GM23248 (cell line): ENCODE measurements at regions not wholly inside any gene's neighbourhood (a gene's known extent, or its start where the extent isn't known, plus 50 kb on each side); places are given as distances from the start of the nearest gene placed in this dataset.

Source experiments
- EZH2 ChIP-seq: fragments of 200-600 bp; sonication (generic); IDR thresholded peaks from 2 replicates; pipeline ENCODE4 v1.6.1; 2018; ENCODE audit warnings: antibody characterized with exemption, mild to moderate bottlenecking; ENCODE audit not compliant: insufficient read depth, poor library complexity, severe bottlenecking
- EZH2phosphoT487 ChIP-seq: fragments of 200-600 bp; sonication (generic); IDR thresholded peaks from 2 replicates; pipeline ENCODE4 v1.6.1; 2018; ENCODE audit warnings: antibody characterized with exemption, moderate library complexity, mild to moderate bottlenecking, low read depth; ENCODE audit not compliant: insufficient read depth

DNA sequence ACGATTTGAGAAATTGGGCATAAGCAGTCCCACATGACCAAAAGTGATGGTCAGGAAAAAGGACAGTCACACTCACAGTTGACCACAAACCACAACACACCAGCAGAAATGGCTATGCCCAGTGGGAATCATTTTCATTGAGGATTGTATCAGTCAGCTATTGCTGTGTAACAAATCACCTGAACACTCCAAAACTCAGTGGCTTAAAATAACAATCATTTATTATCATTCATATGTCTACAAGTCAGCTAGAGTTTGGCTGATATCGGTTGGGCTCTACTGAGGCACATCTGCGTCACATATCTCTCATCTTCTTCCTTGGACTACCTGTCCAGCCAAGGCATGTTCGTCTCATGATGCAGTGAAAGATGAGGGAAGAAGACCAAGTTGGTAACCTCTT lies 93.3 kb downstream of the CMC2 start:
- no peak for TF ChIP-seq EZH2
- no peak for TF ChIP-seq EZH2phosphoT487
